ENCODE measurements at regions not wholly inside any gene's neighbourhood (a gene's known extent, or its start where the extent isn't known, plus 50 kb on each side); places are given as distances from the start of the nearest gene placed in this dataset.

DNA sequence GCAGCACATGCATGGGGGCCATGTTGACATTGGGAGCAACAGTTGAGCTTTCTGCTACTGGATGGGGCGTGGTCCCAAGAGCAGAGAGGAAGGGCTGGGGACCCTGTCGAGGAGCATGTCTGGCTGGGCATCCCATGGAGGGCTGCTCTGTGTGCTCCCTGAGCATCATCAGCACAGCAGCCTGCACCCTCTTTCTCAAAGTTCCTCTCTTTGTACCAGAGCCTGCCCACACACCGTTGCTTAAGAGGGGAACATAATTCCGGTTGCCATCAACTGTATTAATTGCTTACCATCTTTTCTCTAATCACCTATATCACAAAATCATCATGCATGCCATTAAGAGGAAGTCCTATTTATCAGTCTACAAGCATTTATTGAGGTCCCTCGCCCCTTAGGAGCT, 55.2 kb upstream of the DIRAS2 start:
- TF ChIP-seq, protein P1, sequence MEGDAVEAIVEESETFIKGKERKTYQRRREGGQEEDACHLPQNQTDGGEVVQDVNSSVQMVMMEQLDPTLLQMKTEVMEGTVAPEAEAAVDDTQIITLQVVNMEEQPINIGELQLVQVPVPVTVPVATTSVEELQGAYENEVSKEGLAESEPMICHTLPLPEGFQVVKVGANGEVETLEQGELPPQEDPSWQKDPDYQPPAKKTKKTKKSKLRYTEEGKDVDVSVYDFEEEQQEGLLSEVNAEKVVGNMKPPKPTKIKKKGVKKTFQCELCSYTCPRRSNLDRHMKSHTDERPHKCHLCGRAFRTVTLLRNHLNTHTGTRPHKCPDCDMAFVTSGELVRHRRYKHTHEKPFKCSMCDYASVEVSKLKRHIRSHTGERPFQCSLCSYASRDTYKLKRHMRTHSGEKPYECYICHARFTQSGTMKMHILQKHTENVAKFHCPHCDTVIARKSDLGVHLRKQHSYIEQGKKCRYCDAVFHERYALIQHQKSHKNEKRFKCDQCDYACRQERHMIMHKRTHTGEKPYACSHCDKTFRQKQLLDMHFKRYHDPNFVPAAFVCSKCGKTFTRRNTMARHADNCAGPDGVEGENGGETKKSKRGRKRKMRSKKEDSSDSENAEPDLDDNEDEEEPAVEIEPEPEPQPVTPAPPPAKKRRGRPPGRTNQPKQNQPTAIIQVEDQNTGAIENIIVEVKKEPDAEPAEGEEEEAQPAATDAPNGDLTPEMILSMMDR (IDR thresholded peaks at IDR 0.05), result no peak
- TF ChIP-seq POLR2A (IDR thresholded peaks at IDR 0.05), result no peak

Data from body of pancreas (tissue), 4 donors.